ENCODE measurements at regions not wholly inside any gene's neighbourhood (a gene's known extent, or its start where the extent isn't known, plus 50 kb on each side); places are given as distances from the start of the nearest gene placed in this dataset.

GRCh38 chr5:142441616-142442015 is 116.8 kb upstream of the SPRY4 start:
- TF ChIP-seq CTCF (IDR thresholded peaks at IDR 0.05) (no peak), EZH2 (IDR thresholded peaks at IDR 0.05; ENCODE audit: borderline replicate concordance, insufficient read depth, low read depth, low read length, poor library complexity, severe bottlenecking) (no peak)
